ENCODE measurements at regions not wholly inside any gene's neighbourhood (a gene's known extent, or its start where the extent isn't known, plus 50 kb on each side); places are given as distances from the start of the nearest gene placed in this dataset.

- no peak for TF ChIP-seq CTCF (IDR thresholded peaks at IDR 0.05; ENCODE audit: poor library complexity)
- TF ChIP-seq EZH2 (IDR thresholded peaks at IDR 0.05; ENCODE audit: borderline replicate concordance) = no peak
These were observed 121.8 kb downstream of the GLI2 start for GRCh38 chr2:120857422-120857821.
